ENCODE measurements at regions not wholly inside any gene's neighbourhood (a gene's known extent, or its start where the extent isn't known, plus 50 kb on each side); places are given as distances from the start of the nearest gene placed in this dataset.

DNA sequence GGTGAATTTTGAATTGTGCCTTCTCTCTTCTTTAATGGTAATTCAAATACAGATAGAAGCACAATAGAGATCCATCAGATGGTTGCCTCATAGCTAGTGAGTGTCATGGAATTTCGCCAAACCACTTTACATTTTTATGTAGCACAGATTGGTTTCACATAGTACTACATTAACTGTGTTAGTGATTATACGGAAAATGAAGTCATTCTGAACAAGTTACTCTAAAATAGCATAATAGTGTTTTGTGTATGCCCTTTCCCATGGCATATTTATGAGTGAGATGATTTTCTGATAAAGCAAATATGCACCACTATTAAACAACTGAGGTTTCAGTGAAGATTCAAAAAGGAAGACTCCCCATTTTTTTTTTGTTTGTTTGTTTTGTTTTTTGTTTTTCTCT lies 1623.5 kb downstream of the PCDH9 start:
- TF ChIP-seq, protein P1, sequence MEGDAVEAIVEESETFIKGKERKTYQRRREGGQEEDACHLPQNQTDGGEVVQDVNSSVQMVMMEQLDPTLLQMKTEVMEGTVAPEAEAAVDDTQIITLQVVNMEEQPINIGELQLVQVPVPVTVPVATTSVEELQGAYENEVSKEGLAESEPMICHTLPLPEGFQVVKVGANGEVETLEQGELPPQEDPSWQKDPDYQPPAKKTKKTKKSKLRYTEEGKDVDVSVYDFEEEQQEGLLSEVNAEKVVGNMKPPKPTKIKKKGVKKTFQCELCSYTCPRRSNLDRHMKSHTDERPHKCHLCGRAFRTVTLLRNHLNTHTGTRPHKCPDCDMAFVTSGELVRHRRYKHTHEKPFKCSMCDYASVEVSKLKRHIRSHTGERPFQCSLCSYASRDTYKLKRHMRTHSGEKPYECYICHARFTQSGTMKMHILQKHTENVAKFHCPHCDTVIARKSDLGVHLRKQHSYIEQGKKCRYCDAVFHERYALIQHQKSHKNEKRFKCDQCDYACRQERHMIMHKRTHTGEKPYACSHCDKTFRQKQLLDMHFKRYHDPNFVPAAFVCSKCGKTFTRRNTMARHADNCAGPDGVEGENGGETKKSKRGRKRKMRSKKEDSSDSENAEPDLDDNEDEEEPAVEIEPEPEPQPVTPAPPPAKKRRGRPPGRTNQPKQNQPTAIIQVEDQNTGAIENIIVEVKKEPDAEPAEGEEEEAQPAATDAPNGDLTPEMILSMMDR (IDR thresholded peaks at IDR 0.05), result no peak
- no peak for TF ChIP-seq EP300 (IDR thresholded peaks at IDR 0.05)
- no peak for TF ChIP-seq POLR2AphosphoS5 (IDR thresholded peaks at IDR 0.05)

Data from suprapubic skin (tissue), 4 donors.